SK-N-DZ (cell line): ENCODE measurements at regions not wholly inside any gene's neighbourhood (a gene's known extent, or its start where the extent isn't known, plus 50 kb on each side); places are given as distances from the start of the nearest gene placed in this dataset.

Experiments used
- DNase-seq: peaks from one replicate; pipeline ENCODE4 v3.0.0-alpha.2; 2015; ENCODE audit warnings: low spot score

- DNase-seq, result peak; percentile 67
Observed at GRCh38 chr14:104370256-104370870, 209.2 kb upstream of the C14orf180 start.

- DNase-seq, result no peak
Observed at GRCh38 chr14:104371031-104371430, 208.5 kb upstream of the C14orf180 start.

- DNase-seq, result no peak
Observed at GRCh38 chr14:104371917-104372316, 207.6 kb upstream of the C14orf180 start.

- no peak for DNase-seq
Observed at GRCh38 chr14:104372390-104373054, 207.0 kb upstream of the C14orf180 start.

GRCh38 chr14:104373055-104373854 is 206.3 kb upstream of the C14orf180 start:
- DNase-seq, result no peak

- DNase-seq, result no peak
Observed at GRCh38 chr14:104373855-104374717, 205.5 kb upstream of the C14orf180 start.

GRCh38 chr14:104374718-104375080 is 204.9 kb upstream of the C14orf180 start:
- DNase-seq, result no peak

- no peak for DNase-seq
Observed at GRCh38 chr14:104375551-104376201, 203.9 kb upstream of the C14orf180 start.

- DNase-seq, result no peak
Observed at GRCh38 chr14:104376202-104377140, 203.1 kb upstream of the C14orf180 start.

- DNase-seq, result no peak
Observed at GRCh38 chr14:104377256-104377655, 202.3 kb upstream of the C14orf180 start.

- no peak for DNase-seq
Observed at GRCh38 chr14:104378698-104379113, 200.9 kb upstream of the C14orf180 start.

GRCh38 chr14:104382361-104383087 is 197.0 kb upstream of the C14orf180 start:
- no peak for DNase-seq

GRCh38 chr14:104383088-104383995 is 196.2 kb upstream of the C14orf180 start:
- no peak for DNase-seq

- DNase-seq, result no peak
Observed at GRCh38 chr14:104383996-104384775, 195.4 kb upstream of the C14orf180 start.

- no peak for DNase-seq
Observed at GRCh38 chr14:104384776-104385071, 194.8 kb upstream of the C14orf180 start.

- no peak for DNase-seq
Observed at GRCh38 chr14:104385111-104385510, 194.5 kb upstream of the C14orf180 start.

GRCh38 chr14:104385531-104386101 is 193.9 kb upstream of the C14orf180 start:
- no peak for DNase-seq
